ENCODE measurements at regions not wholly inside any gene's neighbourhood (a gene's known extent, or its start where the extent isn't known, plus 50 kb on each side); places are given as distances from the start of the nearest gene placed in this dataset.

DNA sequence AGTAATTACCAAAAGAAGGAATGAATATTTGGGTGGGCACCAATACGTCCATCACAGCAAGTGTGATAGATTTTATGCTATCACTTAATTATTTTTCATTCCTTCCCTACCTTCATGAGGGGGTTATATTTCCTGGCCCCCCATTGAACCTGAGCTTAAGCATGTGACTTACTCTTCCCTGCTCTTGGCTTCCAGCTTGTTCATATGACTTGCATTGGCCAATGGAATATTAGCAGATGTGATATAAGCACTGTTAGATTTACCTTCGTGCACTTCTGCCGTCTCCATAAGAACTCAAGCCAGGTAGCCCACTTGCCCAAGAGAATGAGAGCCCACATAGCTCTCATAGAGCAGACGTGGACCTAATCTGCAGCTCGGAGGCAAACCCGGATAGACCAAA is 99.1 kb upstream of the SMARCA2 start:
- TF ChIP-seq, protein P1, sequence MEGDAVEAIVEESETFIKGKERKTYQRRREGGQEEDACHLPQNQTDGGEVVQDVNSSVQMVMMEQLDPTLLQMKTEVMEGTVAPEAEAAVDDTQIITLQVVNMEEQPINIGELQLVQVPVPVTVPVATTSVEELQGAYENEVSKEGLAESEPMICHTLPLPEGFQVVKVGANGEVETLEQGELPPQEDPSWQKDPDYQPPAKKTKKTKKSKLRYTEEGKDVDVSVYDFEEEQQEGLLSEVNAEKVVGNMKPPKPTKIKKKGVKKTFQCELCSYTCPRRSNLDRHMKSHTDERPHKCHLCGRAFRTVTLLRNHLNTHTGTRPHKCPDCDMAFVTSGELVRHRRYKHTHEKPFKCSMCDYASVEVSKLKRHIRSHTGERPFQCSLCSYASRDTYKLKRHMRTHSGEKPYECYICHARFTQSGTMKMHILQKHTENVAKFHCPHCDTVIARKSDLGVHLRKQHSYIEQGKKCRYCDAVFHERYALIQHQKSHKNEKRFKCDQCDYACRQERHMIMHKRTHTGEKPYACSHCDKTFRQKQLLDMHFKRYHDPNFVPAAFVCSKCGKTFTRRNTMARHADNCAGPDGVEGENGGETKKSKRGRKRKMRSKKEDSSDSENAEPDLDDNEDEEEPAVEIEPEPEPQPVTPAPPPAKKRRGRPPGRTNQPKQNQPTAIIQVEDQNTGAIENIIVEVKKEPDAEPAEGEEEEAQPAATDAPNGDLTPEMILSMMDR (IDR thresholded peaks at IDR 0.05; ENCODE audit: poor library complexity, severe bottlenecking) = no peak
- no peak for TF ChIP-seq TAF1 (IDR thresholded peaks at IDR 0.05; ENCODE audit: low read depth)
- no peak for TF ChIP-seq RAD21 (conservative IDR thresholded peaks at IDR 0.05)
- no peak for TF ChIP-seq EZH2 (IDR thresholded peaks at IDR 0.05; ENCODE audit: borderline replicate concordance, insufficient read depth, low read length, poor library complexity, severe bottlenecking)
- no peak for TF ChIP-seq EP300 (conservative IDR thresholded peaks at IDR 0.05; ENCODE audit: poor library complexity, severe bottlenecking)
- TF ChIP-seq, protein P2, sequence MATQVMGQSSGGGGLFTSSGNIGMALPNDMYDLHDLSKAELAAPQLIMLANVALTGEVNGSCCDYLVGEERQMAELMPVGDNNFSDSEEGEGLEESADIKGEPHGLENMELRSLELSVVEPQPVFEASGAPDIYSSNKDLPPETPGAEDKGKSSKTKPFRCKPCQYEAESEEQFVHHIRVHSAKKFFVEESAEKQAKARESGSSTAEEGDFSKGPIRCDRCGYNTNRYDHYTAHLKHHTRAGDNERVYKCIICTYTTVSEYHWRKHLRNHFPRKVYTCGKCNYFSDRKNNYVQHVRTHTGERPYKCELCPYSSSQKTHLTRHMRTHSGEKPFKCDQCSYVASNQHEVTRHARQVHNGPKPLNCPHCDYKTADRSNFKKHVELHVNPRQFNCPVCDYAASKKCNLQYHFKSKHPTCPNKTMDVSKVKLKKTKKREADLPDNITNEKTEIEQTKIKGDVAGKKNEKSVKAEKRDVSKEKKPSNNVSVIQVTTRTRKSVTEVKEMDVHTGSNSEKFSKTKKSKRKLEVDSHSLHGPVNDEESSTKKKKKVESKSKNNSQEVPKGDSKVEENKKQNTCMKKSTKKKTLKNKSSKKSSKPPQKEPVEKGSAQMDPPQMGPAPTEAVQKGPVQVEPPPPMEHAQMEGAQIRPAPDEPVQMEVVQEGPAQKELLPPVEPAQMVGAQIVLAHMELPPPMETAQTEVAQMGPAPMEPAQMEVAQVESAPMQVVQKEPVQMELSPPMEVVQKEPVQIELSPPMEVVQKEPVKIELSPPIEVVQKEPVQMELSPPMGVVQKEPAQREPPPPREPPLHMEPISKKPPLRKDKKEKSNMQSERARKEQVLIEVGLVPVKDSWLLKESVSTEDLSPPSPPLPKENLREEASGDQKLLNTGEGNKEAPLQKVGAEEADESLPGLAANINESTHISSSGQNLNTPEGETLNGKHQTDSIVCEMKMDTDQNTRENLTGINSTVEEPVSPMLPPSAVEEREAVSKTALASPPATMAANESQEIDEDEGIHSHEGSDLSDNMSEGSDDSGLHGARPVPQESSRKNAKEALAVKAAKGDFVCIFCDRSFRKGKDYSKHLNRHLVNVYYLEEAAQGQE (IDR thresholded peaks at IDR 0.05; ENCODE audit: borderline replicate concordance) = no peak
- no peak for TF ChIP-seq SMC3 (conservative IDR thresholded peaks at IDR 0.05; ENCODE audit: poor library complexity)

Measured in neural cell (in vitro differentiated cells).